ENCODE measurements at regions not wholly inside any gene's neighbourhood (a gene's known extent, or its start where the extent isn't known, plus 50 kb on each side); places are given as distances from the start of the nearest gene placed in this dataset.

GRCh38 chr6:94562846-94563245 is 1014.5 kb upstream of the MANEA start:
- TF ChIP-seq RAD21 (IDR thresholded peaks at IDR 0.05; ENCODE audit: low read depth) = no peak
- TF ChIP-seq YY1 (IDR thresholded peaks at IDR 0.05; ENCODE audit: low read depth) = no peak
- TF ChIP-seq TAF1 (IDR thresholded peaks at IDR 0.05; ENCODE audit: low read depth) = no peak
- TF ChIP-seq CREB1 (IDR thresholded peaks at IDR 0.05; ENCODE audit: low read depth) = no peak
